ENCODE measurements at regions not wholly inside any gene's neighbourhood (a gene's known extent, or its start where the extent isn't known, plus 50 kb on each side); places are given as distances from the start of the nearest gene placed in this dataset.

- H3K4me3 ChIP-seq (ENCODE audit: low read depth, low read length): no peak overlapping the region
- no peak for TF ChIP-seq CTCF (IDR thresholded peaks at IDR 0.05; ENCODE audit: borderline replicate concordance, insufficient read depth, low read depth, low read length)
Measured at GRCh38 chr6:156336733-156337132, 440.4 kb upstream of the ARID1B start.

GRCh38 chr6:156336089-156336488 is 441.1 kb upstream of the ARID1B start:
- no peak for TF ChIP-seq CTCF (IDR thresholded peaks at IDR 0.05; ENCODE audit: borderline replicate concordance, insufficient read depth, low read depth, low read length)

GRCh38 chr6:156334966-156335365 is 442.2 kb upstream of the ARID1B start:
- no peak for TF ChIP-seq CTCF (IDR thresholded peaks at IDR 0.05; ENCODE audit: borderline replicate concordance, insufficient read depth, low read depth, low read length)
- H3K4me3 ChIP-seq (ENCODE audit: low read depth, low read length): no peak overlapping the region

More at GRCh38 chr6:156336089-156336488, 441.1 kb upstream of the ARID1B start:
- no peak overlapping the region for H3K4me3 ChIP-seq (ENCODE audit: low read depth, low read length)

DNA sequence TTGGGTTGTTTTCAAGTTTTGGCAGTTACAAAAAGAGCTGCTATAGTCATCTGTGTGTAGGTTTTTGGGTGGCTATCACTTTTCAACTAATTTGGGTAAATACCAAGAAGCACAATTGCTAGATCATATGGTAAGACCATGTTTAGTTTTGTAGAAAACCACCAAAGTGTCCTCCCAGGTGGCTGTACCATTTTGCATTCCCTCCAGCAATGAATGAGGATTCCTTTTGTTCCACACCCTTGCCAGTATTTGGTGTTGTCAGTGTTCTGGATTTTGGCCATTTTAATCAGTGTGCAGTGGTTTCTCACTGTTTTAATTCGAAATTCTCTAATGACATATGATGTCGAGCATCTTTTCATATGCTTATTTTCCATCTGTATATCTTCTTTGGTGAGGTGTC is 457.5 kb upstream of the ARID1B start:
- no peak overlapping the region for H3K4me3 ChIP-seq (ENCODE audit: low read depth, low read length)
- no peak for TF ChIP-seq CTCF (IDR thresholded peaks at IDR 0.05; ENCODE audit: borderline replicate concordance, insufficient read depth, low read depth, low read length)

DNA sequence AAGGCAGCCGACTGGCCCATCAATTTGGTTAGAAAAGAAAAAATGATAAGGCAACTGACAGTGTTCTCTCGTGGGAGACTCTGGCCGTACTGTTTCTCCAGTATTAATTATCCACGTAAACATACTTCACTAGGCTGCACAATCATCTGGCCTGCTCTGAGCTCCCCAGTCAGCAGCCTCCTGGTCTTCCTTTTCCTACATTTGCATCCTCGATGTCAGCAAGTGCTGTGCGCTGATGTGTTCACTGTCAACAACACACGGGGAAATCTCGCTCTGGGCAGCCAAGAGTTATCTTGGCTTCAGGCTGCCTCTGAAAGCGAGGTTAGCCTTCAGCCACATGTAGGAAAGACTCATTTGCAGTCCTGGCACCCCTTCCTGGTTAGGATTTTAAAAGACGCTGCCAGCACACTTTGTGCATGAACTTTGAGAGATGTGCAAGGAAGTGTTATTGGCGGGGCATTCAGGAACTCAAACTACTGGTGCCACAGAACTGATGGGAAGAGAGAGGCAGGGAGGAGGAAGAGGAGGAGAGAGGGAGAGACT is 460.5 kb upstream of the ARID1B start:
- no peak overlapping the region for H3K4me3 ChIP-seq (ENCODE audit: low read depth, low read length)
- no peak for TF ChIP-seq CTCF (IDR thresholded peaks at IDR 0.05; ENCODE audit: borderline replicate concordance, insufficient read depth, low read depth, low read length)

GRCh38 chr6:156315146-156315545 is 462.0 kb upstream of the ARID1B start:
- no peak for TF ChIP-seq CTCF (IDR thresholded peaks at IDR 0.05; ENCODE audit: borderline replicate concordance, insufficient read depth, low read depth, low read length)

DNA sequence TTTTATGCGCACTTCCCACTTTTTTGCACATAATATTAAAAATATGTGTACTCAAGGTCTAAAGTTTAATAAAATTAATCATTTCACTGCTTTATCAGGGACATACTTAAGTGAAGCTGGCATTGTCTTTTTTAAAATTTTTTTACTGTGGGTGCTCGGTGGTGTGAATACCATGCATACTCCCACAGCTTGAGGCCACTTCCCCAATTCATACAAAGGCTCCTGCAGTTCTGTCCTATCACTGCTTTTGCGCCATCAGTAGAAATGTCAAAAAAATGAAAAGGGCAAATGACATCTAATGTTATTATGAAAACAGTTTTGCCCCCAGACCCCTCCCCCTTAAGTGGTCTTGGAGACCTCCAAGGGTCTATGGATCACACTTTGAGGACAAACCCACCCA is 464.1 kb upstream of the ARID1B start:
- H3K4me3 ChIP-seq (ENCODE audit: low read depth, low read length): no peak overlapping the region
- TF ChIP-seq CTCF (IDR thresholded peaks at IDR 0.05; ENCODE audit: borderline replicate concordance, insufficient read depth, low read depth, low read length): no peak

More at GRCh38 chr6:156315146-156315545, 462.0 kb upstream of the ARID1B start:
- H3K4me3 ChIP-seq (ENCODE audit: low read depth, low read length): no peak overlapping the region
